Psoas muscle (tissue), 7 donors: ENCODE measurements at regions not wholly inside any gene's neighbourhood (a gene's known extent, or its start where the extent isn't known, plus 50 kb on each side); places are given as distances from the start of the nearest gene placed in this dataset.
A peak's percentile ranks its signal among the peaks of the same experiment; 100 is the strongest.

Experiments used
- ATAC-seq, 4 donors: fragments of 200-7000 bp; cut with Tn5 transposase; one replicate each; pipeline ENCODE4 v1.9.1; 2020; ENCODE audit warnings: moderate library complexity in 3 of 4, mild to moderate bottlenecking in 2 of 4
- DNase-seq, 2 donors: peaks; one replicate each; pipeline ENCODE4 v3.0.0-alpha.2; 2020
- H3K27ac ChIP-seq: fragments of 200-600 bp; one replicate; pipeline ENCODE4 v1.8.0; 2022
- H3K27me3 ChIP-seq, 3 donors: fragments of 200-600 bp in 1 of 3; one replicate each; pipeline versions ENCODE4 v1.6.1 to v1.8.0; 2013 to 2022; ENCODE audit warnings: low read length in 2 of 3, mild to moderate bottlenecking in 2 of 3, moderate library complexity in 1 of 3; ENCODE audit not compliant: insufficient read depth in 3 of 3
- H3K36me3 ChIP-seq, 2 donors: fragments of 200-600 bp in 1 of 2; one replicate each; pipeline versions ENCODE4 v1.6.1 to v1.8.0; 2013 to 2022; ENCODE audit warnings: low read depth in 1 of 2, mild to moderate bottlenecking in 1 of 2, moderate library complexity in 1 of 2; ENCODE audit not compliant: insufficient read depth in 1 of 2
- H3K4me1 ChIP-seq: fragments of 200-600 bp; one replicate; pipeline ENCODE4 v1.8.0; 2022
- H3K4me3 ChIP-seq: fragments of 200-600 bp; one replicate; pipeline ENCODE4 v1.8.0; 2022; ENCODE audit warnings: mild to moderate bottlenecking
- H3K9me3 ChIP-seq: fragments of 200-600 bp; one replicate; pipeline ENCODE4 v1.8.0; 2022
- CTCF ChIP-seq: fragments of 200-600 bp; IDR thresholded peaks from one replicate; pipeline ENCODE4 v1.8.0; 2022; ENCODE audit warnings: antibody characterized with exemption
- WGBS, 3 donors: extraction: QIAGEN DNeasy Blood & Tissue Kit; methylation state at CpG; one replicate each; pipeline versions ENCODE4 v1.1.6 to v1.1.7; 2013; 5-methylcytosine and 5-hydroxymethylcytosine counted together
- intact Hi-C, 2 donors: fragments of 100-400 bp; cut with DNase I; formaldehyde crosslinking; loops; one replicate each; pipeline versions ENCODE4 v1.11.0 to v1.14.2; 2022
- donor health status: healthy with polysubstance abuse.
- donor health status: DM: no; HTN: no; CAD: no; lungs with moderate emphysema.
- donor health status: Bipolar disorder and iron deficiency.
- donor health status: healthy.
- donor health status: DM: yes; HTN: yes; CAD: no.
- donor health status: DM: no; HTN: no; CAD: no.
- donor health status: DM: yes; HTN: yes; CAD: no.

GRCh38 chr6:192313-192664, 100.0 kb upstream of the DUSP22 start:
- H3K4me3 ChIP-seq, result no peak overlapping the region
- WGBS, 3 donors, result 75 to 81% (median 81%) methylated on average over 9 of the region's 9 CpGs
- H3K36me3 ChIP-seq, result no peaks in the 10 kb centered on the region
- no peaks in the 10 kb centered on the region for H3K9me3 ChIP-seq
- peaks cover 5% of the 10 kb centered on the region for H3K4me1 ChIP-seq
- intact Hi-C loops, result no loop called here
- ATAC-seq (no peak), DNase-seq (no peak)
- H3K27ac ChIP-seq, result no peak overlapping the region
- TF ChIP-seq CTCF, result no peak
- H3K27me3 ChIP-seq, result no peaks in the 10 kb centered on the region

GRCh38 chr6:193180-193579, 99.1 kb upstream of the DUSP22 start:
- Histone ChIP-seq H3K4me3 (no peak overlapping the region), H3K4me1 (peaks cover 5% of the 10 kb centered on the region), H3K9me3 (no peaks in the 10 kb centered on the region), H3K27me3 (no peaks in the 10 kb centered on the region), H3K36me3 (no peaks in the 10 kb centered on the region), H3K27ac (no peak overlapping the region)
- intact Hi-C loops, result no loop called here
- no peak for ATAC-seq
- 91 to 95% (median 92%) methylated on average over 7 of the region's 7 CpGs for WGBS, 3 donors
- DNase-seq, result no peak
- no peak for TF ChIP-seq CTCF

GRCh38 chr6:193773-194310, 98.4 kb upstream of the DUSP22 start:
- Histone ChIP-seq H3K27ac (no peak overlapping the region), H3K27me3 (no peaks in the 10 kb centered on the region), H3K36me3 (no peaks in the 10 kb centered on the region), H3K4me3 (no peak overlapping the region), H3K4me1 (peaks cover 5% of the 10 kb centered on the region), H3K9me3 (no peaks in the 10 kb centered on the region)
- intact Hi-C loops, result no loop called here
- DNase-seq (no peak), ATAC-seq (no peak)
- TF ChIP-seq CTCF, result no peak
- 60 to 68% (median 61%) methylated on average over 7 of the region's 7 CpGs for WGBS, 3 donors

- ATAC-seq (peak; percentile 72 to 91 (median 84)), DNase-seq (no peak)
- Histone ChIP-seq H3K27ac (peak overlapping the region; percentile 50), H3K4me1 (peaks cover 5% of the 10 kb centered on the region), H3K4me3 (no peak overlapping the region), H3K36me3 (no peaks in the 10 kb centered on the region), H3K9me3 (no peaks in the 10 kb centered on the region), H3K27me3 (no peaks in the 10 kb centered on the region)
- WGBS, 3 donors, result 22 to 27% (median 27%) methylated on average over 3 of the region's 3 CpGs
- intact Hi-C loops, result no loop called here
- TF ChIP-seq CTCF, result no peak
These were observed 96.4 kb upstream of the DUSP22 start for GRCh38 chr6:195861-196360.

GRCh38 chr6:196543-196942, 95.7 kb upstream of the DUSP22 start:
- DNase-seq (no peak), ATAC-seq (no peak)
- no peak for TF ChIP-seq CTCF
- no peak overlapping the region for H3K4me3 ChIP-seq
- H3K4me1 ChIP-seq, result peaks cover 5% of the 10 kb centered on the region
- no peaks in the 10 kb centered on the region for H3K36me3 ChIP-seq
- intact Hi-C loops, result no loop called here
- 95 to 100% (median 96%) methylated on average over 2 of the region's 2 CpGs for WGBS, 3 donors
- H3K27me3 ChIP-seq, result no peaks in the 10 kb centered on the region
- no peak overlapping the region for H3K27ac ChIP-seq
- no peaks in the 10 kb centered on the region for H3K9me3 ChIP-seq
